Body of pancreas (tissue), 4 donors: ENCODE measurements at regions not wholly inside any gene's neighbourhood (a gene's known extent, or its start where the extent isn't known, plus 50 kb on each side); places are given as distances from the start of the nearest gene placed in this dataset.

ENCODE experiments used
- POLR2A ChIP-seq, 3 donors: fragments of 450-650 bp; IDR thresholded peaks; one replicate each; pipeline ENCODE4 v1.6.1; 2016; ENCODE audit warnings: antibody characterized with exemption in 3 of 3, mild to moderate bottlenecking in 2 of 3
- TF ChIP-seq, protein P1 (sequence below), 7 experiments: fragments of 450-650 bp in 4 of 7; fragments of 200-600 bp in 3 of 7; sonication (generic) in 3 of 7; IDR thresholded peaks; one replicate each; pipeline ENCODE4 v1.5.1; 2016 to 2019; ENCODE audit warnings: antibody characterized with exemption in 7 of 7

DNA sequence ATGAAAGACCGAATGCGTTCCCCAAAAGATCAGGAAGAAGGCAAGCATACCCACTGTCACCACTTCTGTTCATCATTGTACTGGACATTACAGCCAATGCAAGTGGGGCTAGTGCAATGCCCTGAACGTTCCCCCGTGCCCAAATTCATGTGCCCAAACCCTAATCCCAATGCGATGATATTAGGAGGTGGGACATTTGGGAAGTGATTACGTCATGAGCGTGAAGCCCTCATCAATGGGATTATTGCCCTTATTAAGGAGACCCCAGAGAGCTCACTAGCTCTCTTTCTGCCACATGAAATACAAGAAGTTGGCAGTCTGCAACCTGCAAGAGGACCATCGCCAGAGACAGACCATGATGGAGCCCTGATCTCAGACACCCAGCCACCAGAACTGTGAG is 511.4 kb upstream of the TPK1 start:
- TF ChIP-seq POLR2A (IDR thresholded peaks at IDR 0.05), result no peak
- TF ChIP-seq, protein P1, sequence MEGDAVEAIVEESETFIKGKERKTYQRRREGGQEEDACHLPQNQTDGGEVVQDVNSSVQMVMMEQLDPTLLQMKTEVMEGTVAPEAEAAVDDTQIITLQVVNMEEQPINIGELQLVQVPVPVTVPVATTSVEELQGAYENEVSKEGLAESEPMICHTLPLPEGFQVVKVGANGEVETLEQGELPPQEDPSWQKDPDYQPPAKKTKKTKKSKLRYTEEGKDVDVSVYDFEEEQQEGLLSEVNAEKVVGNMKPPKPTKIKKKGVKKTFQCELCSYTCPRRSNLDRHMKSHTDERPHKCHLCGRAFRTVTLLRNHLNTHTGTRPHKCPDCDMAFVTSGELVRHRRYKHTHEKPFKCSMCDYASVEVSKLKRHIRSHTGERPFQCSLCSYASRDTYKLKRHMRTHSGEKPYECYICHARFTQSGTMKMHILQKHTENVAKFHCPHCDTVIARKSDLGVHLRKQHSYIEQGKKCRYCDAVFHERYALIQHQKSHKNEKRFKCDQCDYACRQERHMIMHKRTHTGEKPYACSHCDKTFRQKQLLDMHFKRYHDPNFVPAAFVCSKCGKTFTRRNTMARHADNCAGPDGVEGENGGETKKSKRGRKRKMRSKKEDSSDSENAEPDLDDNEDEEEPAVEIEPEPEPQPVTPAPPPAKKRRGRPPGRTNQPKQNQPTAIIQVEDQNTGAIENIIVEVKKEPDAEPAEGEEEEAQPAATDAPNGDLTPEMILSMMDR (IDR thresholded peaks at IDR 0.05), result no peak
